LNCaP clone FGC (cell line): ENCODE measurements at regions not wholly inside any gene's neighbourhood (a gene's known extent, or its start where the extent isn't known, plus 50 kb on each side); places are given as distances from the start of the nearest gene placed in this dataset.

Experiments used
- DNase-seq: peaks from one replicate; pipeline ENCODE4 v3.0.0-alpha.2; 2011; ENCODE audit warnings: low read depth
- H3K4me3 ChIP-seq: 2 replicates; pipeline ENCODE4 v1.5.1; 2011; ENCODE audit warnings: mild to moderate bottlenecking, low read depth, low read length, control low read depth
- TF ChIP-seq, protein P1 (sequence below): IDR thresholded peaks from 2 replicates; pipeline ENCODE4 v1.5.1; 2012; ENCODE audit warnings: mild to moderate bottlenecking; ENCODE audit not compliant: control insufficient read depth, insufficient read depth; ENCODE audit errors: extremely low read depth

DNA sequence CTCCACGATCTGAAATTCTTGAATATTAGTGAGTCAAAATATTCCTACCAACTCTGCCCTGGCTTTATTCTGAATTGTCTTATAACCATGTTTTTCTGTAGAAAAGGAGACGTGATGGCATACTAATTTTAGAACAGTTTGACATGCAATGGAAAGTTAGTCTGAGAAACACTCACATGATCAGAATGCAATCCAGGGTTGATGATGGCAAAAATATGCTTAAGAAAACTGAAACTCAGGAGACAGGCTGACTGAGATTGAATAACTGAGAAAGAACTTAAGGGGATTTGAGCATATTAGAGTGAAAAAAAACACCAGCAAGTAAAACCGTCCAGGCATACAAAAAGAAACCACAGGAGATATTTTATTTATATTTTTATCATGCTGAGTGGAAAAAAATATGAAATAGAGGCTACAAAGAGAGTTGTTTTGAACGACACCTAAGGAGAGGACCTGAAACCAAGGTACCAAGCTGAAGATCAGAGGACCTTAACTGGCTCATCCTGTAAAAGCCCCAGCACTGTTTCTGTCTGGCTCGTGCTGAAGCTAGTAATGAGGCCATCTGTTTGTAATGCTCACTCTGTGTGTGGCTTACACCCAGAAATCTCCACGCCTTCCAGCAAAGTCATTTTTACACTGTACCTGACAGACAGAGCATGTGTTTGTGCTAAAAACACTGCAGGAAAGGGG is 437.2 kb upstream of the PKDCC start:
- no peak for DNase-seq
- no peak overlapping the region for H3K4me3 ChIP-seq
- TF ChIP-seq, protein P1, sequence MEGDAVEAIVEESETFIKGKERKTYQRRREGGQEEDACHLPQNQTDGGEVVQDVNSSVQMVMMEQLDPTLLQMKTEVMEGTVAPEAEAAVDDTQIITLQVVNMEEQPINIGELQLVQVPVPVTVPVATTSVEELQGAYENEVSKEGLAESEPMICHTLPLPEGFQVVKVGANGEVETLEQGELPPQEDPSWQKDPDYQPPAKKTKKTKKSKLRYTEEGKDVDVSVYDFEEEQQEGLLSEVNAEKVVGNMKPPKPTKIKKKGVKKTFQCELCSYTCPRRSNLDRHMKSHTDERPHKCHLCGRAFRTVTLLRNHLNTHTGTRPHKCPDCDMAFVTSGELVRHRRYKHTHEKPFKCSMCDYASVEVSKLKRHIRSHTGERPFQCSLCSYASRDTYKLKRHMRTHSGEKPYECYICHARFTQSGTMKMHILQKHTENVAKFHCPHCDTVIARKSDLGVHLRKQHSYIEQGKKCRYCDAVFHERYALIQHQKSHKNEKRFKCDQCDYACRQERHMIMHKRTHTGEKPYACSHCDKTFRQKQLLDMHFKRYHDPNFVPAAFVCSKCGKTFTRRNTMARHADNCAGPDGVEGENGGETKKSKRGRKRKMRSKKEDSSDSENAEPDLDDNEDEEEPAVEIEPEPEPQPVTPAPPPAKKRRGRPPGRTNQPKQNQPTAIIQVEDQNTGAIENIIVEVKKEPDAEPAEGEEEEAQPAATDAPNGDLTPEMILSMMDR = no peak

DNA sequence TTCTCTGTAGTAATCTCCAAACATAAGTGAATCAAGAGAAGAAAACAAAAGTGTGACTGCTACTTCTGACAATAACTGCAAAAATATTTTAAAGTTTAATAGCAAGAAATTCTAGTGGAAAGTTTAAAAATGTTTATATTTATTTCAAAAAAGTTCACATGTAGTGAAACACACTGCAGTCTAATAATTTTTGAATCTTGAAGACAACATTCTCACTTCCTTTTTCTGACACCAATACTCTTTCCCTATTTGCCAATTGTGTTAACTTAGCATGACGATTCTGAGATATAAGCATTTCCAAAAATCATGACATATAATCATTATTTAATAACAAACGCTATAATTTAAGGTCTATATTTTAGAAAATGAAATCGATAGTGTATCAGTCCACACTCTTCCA is 429.1 kb upstream of the PKDCC start:
- H3K4me3 ChIP-seq = no peak overlapping the region
- DNase-seq = no peak
- TF ChIP-seq, protein P1 = no peak

DNA sequence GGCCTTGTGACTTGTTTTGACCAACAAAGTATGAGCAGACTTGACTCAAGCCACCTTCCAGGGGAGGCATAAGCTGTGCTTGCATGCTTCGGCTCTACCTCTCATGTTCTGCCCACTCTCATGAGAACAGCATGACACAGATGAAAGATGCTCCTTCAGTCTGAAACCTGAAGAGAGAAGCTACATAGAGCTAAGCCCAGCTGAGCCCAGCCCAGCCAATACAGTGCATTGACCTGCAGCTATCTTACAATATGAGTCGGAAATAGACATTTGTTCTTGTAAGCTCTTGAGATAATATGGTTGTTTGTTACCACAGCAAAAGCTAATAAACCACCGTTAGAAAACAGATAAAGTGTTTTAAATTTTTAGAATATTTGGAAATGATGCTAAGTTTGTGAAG is 426.7 kb upstream of the PKDCC start:
- TF ChIP-seq, protein P1 = no peak
- no peak for DNase-seq

DNA sequence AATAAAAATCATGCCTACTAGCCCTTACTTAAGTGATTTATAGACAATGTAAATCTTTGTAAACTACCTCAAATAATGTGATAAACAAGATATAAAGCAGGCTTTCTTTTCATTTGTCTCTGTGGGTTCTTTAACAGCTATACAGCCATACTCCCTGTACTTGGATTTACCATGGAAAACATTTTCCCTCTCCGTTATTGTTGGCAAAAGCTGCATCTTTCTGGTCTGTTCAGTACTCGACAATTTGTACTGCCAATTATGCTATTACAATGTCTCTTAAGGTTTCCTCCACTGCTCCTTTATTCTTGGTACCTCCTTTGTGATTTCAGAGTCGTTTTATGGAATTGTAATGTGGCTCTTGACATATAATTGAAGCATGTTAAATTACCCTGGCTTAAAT is 426.3 kb upstream of the PKDCC start:
- no peak overlapping the region for H3K4me3 ChIP-seq
- DNase-seq = no peak
- TF ChIP-seq, protein P1 = no peak

More for the DNA sequence above, 426.7 kb upstream of the PKDCC start:
- H3K4me3 ChIP-seq = no peak overlapping the region

DNA sequence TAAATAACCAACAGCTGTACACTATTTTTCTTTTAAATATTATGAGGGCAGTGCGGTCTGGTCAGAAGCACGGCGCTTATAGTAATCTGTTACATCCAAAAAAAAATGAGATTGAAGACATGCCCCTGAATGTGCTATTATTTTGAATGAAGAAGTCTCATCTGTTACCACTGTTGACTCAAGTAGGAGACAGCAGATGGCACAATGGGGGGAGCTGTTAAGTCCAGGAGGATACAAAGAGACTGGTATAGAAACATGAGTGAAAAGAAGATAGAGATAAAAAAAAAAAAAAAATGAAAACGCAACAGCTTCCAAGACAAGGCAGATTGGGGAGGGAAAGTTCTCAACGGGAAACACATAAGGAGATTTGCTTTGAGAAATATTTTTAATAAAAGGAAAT is 425.5 kb upstream of the PKDCC start:
- TF ChIP-seq, protein P1 = no peak

DNA sequence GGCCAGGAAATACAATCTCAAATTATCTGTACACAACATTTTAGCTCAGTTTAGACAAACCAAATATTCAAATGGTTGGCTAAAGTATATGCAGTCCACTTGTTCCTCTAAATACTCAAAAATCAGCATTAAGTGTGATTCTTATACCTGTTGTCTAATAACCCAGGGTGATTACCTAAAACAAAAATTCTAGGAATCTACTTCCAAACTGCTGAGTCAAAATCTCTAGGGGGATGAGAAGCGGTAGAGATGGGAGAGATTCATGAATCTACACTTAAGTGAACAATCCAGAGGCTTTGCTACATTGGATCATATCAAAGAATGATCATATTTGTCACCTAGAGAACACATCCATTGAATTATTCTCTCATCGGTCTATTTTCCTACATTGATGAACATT is 420.9 kb upstream of the PKDCC start:
- no peak overlapping the region for H3K4me3 ChIP-seq
- TF ChIP-seq, protein P1 = no peak

More for the DNA sequence above, 425.5 kb upstream of the PKDCC start:
- H3K4me3 ChIP-seq = no peak overlapping the region
- DNase-seq = no peak

DNA sequence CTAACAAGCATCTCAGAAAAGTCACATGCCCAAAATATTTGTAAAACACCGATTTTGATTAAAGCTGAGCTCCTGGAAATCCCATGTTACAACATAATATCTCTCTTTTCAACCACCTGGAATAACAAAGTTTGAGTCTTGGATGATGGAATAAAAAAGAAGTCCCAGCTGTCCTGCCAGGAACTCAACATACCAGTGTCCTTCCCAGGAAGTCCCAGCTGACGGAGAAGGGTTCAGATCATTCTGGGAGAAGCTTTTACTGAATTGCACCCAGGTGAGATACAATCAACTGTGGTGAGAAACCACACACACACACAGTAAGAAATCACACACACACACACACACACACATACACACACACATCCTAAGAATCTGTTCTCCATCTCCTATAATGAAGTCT is 413.1 kb upstream of the PKDCC start:
- TF ChIP-seq, protein P1 = no peak
- no peak overlapping the region for H3K4me3 ChIP-seq
- DNase-seq = no peak

More for the DNA sequence above, 420.9 kb upstream of the PKDCC start:
- no peak for DNase-seq
